Prostate gland (tissue), 2 donors: ENCODE measurements at regions not wholly inside any gene's neighbourhood (a gene's known extent, or its start where the extent isn't known, plus 50 kb on each side); places are given as distances from the start of the nearest gene placed in this dataset.

Source experiments
- DNase-seq: peaks from one replicate; pipeline ENCODE4 v3.0.0-alpha.2; 2019; ENCODE audit warnings: low spot score
- H3K27ac ChIP-seq, 2 donors: fragments of 200-600 bp; sonication (generic); 2 replicates each; pipeline ENCODE4 v1.5.1; 2017 to 2019
- H3K27me3 ChIP-seq: fragments of 200-600 bp; sonication (generic); replicated peaks from 2 replicates; pipeline ENCODE4 v1.5.1; 2019; ENCODE audit not compliant: insufficient read depth
- H3K36me3 ChIP-seq, 2 donors: fragments of 200-600 bp; sonication (generic); 1 replicate in 1 of 2; 2 replicates in 1 of 2; pipeline versions ENCODE4 v1.5.1 to v1.8.1; 2017 to 2019
- H3K4me1 ChIP-seq: fragments of 200-600 bp; sonication (generic); replicated peaks from 2 replicates; pipeline ENCODE4 v1.5.1; 2019
- H3K4me3 ChIP-seq, 2 donors: fragments of 200-600 bp; sonication (generic); 2 replicates each; pipeline ENCODE4 v1.5.1; 2017 to 2019
- H3K9me3 ChIP-seq: fragments of 200-600 bp; sonication (generic); 2 replicates; pipeline ENCODE4 v1.5.1; 2017
- CTCF ChIP-seq, 4 experiments: fragments of 200-600 bp in 2 of 4; fragments of 450-650 bp in 2 of 4; sonication (generic) in 2 of 4; IDR thresholded peaks; 1 replicate in 3 of 4; 2 replicates in 1 of 4; pipeline ENCODE4 v1.5.1; 2016 to 2019; ENCODE audit warnings: antibody characterized with exemption in 4 of 4, mild to moderate bottlenecking in 2 of 4, moderate library complexity in 2 of 4
- POLR2A ChIP-seq: fragments of 450-650 bp; IDR thresholded peaks from one replicate; pipeline ENCODE4 v1.6.1; 2016; ENCODE audit warnings: antibody characterized with exemption, mild to moderate bottlenecking
- POLR2AphosphoS5 ChIP-seq: sonication (generic); formaldehyde crosslinking; IDR thresholded peaks from one replicate; pipeline ENCODE4 v1.6.1; 2017; ENCODE audit warnings: antibody characterized with exemption
- WGBS: methylation state at CpG from one replicate; pipeline ENCODE4 v1.1.5; 2018; 5-methylcytosine and 5-hydroxymethylcytosine counted together
- intact Hi-C: fragments of 100-400 bp; cut with DNase I; formaldehyde crosslinking; loops from one replicate; pipeline ENCODE4 v1.14.2; 2022

GRCh38 chr20:60690771-60691170 is 561.3 kb upstream of the CDH4 start:
- intact Hi-C loops = no loop called here
- H3K4me3 ChIP-seq = no peak overlapping the region
- H3K36me3 ChIP-seq = no peaks in the 10 kb centered on the region
- H3K4me1 ChIP-seq = no peaks in the 10 kb centered on the region
- TF ChIP-seq CTCF (IDR thresholded peaks at IDR 0.05) (no peak), POLR2A (no peak), POLR2AphosphoS5 (no peak)
- no peak overlapping the region for H3K27ac ChIP-seq
- H3K27me3 ChIP-seq = no peaks in the 10 kb centered on the region
- no peak for DNase-seq
- 41% methylated on average over 3 of the region's 3 CpGs for WGBS
- H3K9me3 ChIP-seq = no peaks in the 10 kb centered on the region

- 57% methylated on average over 4 of the region's 4 CpGs for WGBS
- no peak for DNase-seq
- Histone ChIP-seq H3K27ac (no peak overlapping the region), H3K27me3 (no peaks in the 10 kb centered on the region), H3K36me3 (no peaks in the 10 kb centered on the region), H3K4me3 (no peak overlapping the region), H3K9me3 (no peaks in the 10 kb centered on the region), H3K4me1 (no peaks in the 10 kb centered on the region)
- no peak for TF ChIP-seq POLR2AphosphoS5
- no peak for TF ChIP-seq POLR2A
- no peak for TF ChIP-seq CTCF (IDR thresholded peaks at IDR 0.05)
- intact Hi-C loops = no loop called here
Measured at GRCh38 chr20:60691966-60692615, 560.0 kb upstream of the CDH4 start.

GRCh38 chr20:60693496-60694133 is 558.4 kb upstream of the CDH4 start:
- H3K4me1 ChIP-seq = no peaks in the 10 kb centered on the region
- no peak overlapping the region for H3K27ac ChIP-seq
- intact Hi-C loops = no loop called here
- no peak for DNase-seq
- no peaks in the 10 kb centered on the region for H3K36me3 ChIP-seq
- no peaks in the 10 kb centered on the region for H3K27me3 ChIP-seq
- 55% methylated on average over 11 of the region's 11 CpGs for WGBS
- H3K4me3 ChIP-seq = no peak overlapping the region
- no peak for TF ChIP-seq POLR2A
- TF ChIP-seq CTCF (IDR thresholded peaks at IDR 0.05) = no peak
- TF ChIP-seq POLR2AphosphoS5 = no peak
- no peaks in the 10 kb centered on the region for H3K9me3 ChIP-seq

GRCh38 chr20:60694763-60695162 is 557.3 kb upstream of the CDH4 start:
- no peak for DNase-seq
- H3K36me3 ChIP-seq = no peaks in the 10 kb centered on the region
- H3K27me3 ChIP-seq = no peaks in the 10 kb centered on the region
- H3K9me3 ChIP-seq = no peaks in the 10 kb centered on the region
- no peaks in the 10 kb centered on the region for H3K4me1 ChIP-seq
- no peak overlapping the region for H3K27ac ChIP-seq
- intact Hi-C loops = no loop called here
- no peak for TF ChIP-seq CTCF (IDR thresholded peaks at IDR 0.05)
- H3K4me3 ChIP-seq = no peak overlapping the region
- WGBS = 69% methylated on average over 1 of the region's 1 CpG
